ENCODE measurements at regions not wholly inside any gene's neighbourhood (a gene's known extent, or its start where the extent isn't known, plus 50 kb on each side); places are given as distances from the start of the nearest gene placed in this dataset.

DNA sequence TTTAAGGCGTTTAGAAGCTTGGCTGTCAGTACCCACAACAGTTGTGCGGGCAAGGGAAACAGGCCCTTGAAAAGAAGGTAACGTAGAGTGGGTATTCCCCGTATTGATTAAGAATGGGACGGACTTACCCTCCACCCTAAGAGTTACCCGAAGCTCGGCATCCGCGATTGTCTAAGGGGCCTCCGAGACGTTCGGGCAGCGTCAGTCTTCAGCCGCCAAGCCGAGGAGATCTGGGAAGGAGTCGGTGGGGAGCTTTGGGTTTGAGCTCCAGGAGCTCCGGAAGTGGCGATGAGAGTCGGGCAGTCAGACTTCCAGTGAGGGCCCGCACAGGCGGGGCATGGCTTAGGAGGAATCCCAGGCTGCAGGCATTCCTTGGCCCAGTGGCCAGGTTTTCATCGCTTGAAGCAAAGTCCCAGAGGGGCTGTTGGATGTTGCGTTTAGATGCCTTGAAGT lies 748.2 kb upstream of the ADGRB3 start (continued):
- TF ChIP-seq NR2F6 (CRISPR knock-in tag; IDR thresholded peaks at IDR 0.05): no peak
- no peak for TF ChIP-seq ZNF134 (CRISPR knock-in tag; conservative IDR thresholded peaks at IDR 0.05)
- 0 out of 2 replicates have a peak, but pooled peaks have one; percentile 18 for TF ChIP-seq ZKSCAN1 (IDR thresholded peaks at IDR 0.05; ENCODE audit: low read depth, low read length)
- no peak for TF ChIP-seq CBX2 (IDR thresholded peaks at IDR 0.05; ENCODE audit: insufficient read depth, low read length, poor library complexity, severe bottlenecking)
- no peak for TF ChIP-seq RCOR1 (IDR thresholded peaks at IDR 0.05; ENCODE audit: borderline replicate concordance in 1 of 2, low read depth in 2 of 2, low read length in 2 of 2)
- TF ChIP-seq TBP (optimal IDR thresholded peaks at IDR 0.05; ENCODE audit: low read depth, low read length): no peak
- no peak; a peak in 1 of 4 replicates for TF ChIP-seq MLLT1 (IDR thresholded peaks at IDR 0.05)
- TF ChIP-seq HNRNPLL (IDR thresholded peaks at IDR 0.05; ENCODE audit: low read depth, low read length, poor library complexity, severe bottlenecking): peak; percentile 21
- peak; percentile 62 for TF ChIP-seq ZNF766 (CRISPR knock-in tag; conservative IDR thresholded peaks at IDR 0.05)
- TF ChIP-seq CEBPG (CRISPR knock-in tag; IDR thresholded peaks at IDR 0.05): 0 out of 2 replicates have a peak, but pooled peaks have one; percentile 9
- no peak for TF ChIP-seq CEBPG (tag; conservative IDR thresholded peaks at IDR 0.05 in 1 of 2, IDR thresholded peaks at IDR 0.05 in 1 of 2)
- TF ChIP-seq, protein P1, sequence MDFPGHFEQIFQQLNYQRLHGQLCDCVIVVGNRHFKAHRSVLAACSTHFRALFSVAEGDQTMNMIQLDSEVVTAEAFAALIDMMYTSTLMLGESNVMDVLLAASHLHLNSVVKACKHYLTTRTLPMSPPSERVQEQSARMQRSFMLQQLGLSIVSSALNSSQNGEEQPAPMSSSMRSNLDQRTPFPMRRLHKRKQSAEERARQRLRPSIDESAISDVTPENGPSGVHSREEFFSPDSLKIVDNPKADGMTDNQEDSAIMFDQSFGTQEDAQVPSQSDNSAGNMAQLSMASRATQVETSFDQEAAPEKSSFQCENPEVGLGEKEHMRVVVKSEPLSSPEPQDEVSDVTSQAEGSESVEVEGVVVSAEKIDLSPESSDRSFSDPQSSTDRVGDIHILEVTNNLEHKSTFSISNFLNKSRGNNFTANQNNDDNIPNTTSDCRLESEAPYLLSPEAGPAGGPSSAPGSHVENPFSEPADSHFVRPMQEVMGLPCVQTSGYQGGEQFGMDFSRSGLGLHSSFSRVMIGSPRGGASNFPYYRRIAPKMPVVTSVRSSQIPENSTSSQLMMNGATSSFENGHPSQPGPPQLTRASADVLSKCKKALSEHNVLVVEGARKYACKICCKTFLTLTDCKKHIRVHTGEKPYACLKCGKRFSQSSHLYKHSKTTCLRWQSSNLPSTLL (IDR thresholded peaks at IDR 0.05): no peak
- TF ChIP-seq KLF1 (tag; IDR thresholded peaks at IDR 0.05): no peak
- no peak for TF ChIP-seq ZNF263 (CRISPR knock-in tag; IDR thresholded peaks at IDR 0.05; ENCODE audit: borderline replicate concordance)
- TF ChIP-seq RBFOX2 (IDR thresholded peaks at IDR 0.05; ENCODE audit: low read depth, low read length): peak; percentile 93
- no peak for TF ChIP-seq KAT7 (CRISPR knock-in tag; IDR thresholded peaks at IDR 0.05; ENCODE audit: borderline replicate concordance)

Data from K562 (cell line).